Heart left ventricle (tissue), 13 donors: ENCODE measurements at regions not wholly inside any gene's neighbourhood (a gene's known extent, or its start where the extent isn't known, plus 50 kb on each side); places are given as distances from the start of the nearest gene placed in this dataset.
"Not testable (repeated sequence)": the region's sequence is repeated elsewhere in the genome, so short reads cannot be mapped to it uniquely, and the experiment has no call there.

Experiments
- CTCF ChIP-seq, 12 donors: fragments of 200-600 bp; sonication (generic) in 4 of 12; IDR thresholded peaks; one replicate each; pipeline versions ENCODE4 v1.5.0 to v1.8.0; 2018 to 2022; ENCODE audit warnings: antibody characterized with exemption in 12 of 12, mild to moderate bottlenecking in 5 of 12
- POLR2A ChIP-seq, 2 donors: fragments of 450-650 bp; IDR thresholded peaks; one replicate each; pipeline ENCODE4 v1.6.1; 2017; ENCODE audit warnings: antibody characterized with exemption in 2 of 2, mild to moderate bottlenecking in 2 of 2, moderate library complexity in 2 of 2
- donor health status: ischemic (EF 13 %, LVEDD 7.1; RV severe dilation, severe dysfunction).
- donor health status: DM: no; HTN: yes; CAD: no.
- donor health status: DM: no; HTN: no; CAD: no.
- donor health status: ischemic (EF 25% LVEDD 6.9; RV normal size, moderate dysfunction).
- donor health status: ischemic (EF 25% LVEDD 5.7; RV mildly dilated, moderate dysfunction).
- donor health status: ischemic (EF 35%, LVEDD 5.7; RV mildly dilated, moderate dysfunction).
- donor health status: nonischemic (EF 11% LVEDD 7.7; RV severe dilation, severe dysfunction).
- donor health status: DM: yes; HTN: yes; CAD: no.
- donor health status: PGD.
- donor health status: ischemic (EF 29% LVEDD 5.4; RV normal size, mild dysfunction).
- donor health status: nonischemic (EF 23%, LVEDD 6.1; RV moderate dilation, normal function).

DNA sequence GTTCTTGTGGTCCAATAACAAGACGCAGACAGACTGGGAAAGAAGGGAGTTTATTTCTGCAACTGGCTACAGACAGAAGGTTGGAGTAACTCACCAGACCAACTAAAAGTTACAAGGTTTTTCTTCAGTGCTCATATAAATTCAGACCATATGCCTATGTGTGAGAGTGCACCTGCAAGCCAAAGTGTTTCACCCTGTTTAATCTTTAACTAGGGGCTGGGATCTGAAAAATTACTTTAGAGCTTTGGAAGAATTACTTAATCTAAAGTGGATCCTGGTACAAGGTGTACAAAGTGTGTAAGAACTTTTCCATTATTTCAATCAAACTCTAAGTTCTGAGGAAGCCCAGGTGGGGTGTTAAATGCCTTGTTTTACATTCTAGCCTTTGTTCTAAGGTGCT, 930.6 kb downstream of the PCDH11X start:
- not testable (repeated sequence) for TF ChIP-seq CTCF, POLR2A (IDR thresholded peaks at IDR 0.05)
